HepG2 (cell line): ENCODE measurements at regions not wholly inside any gene's neighbourhood (a gene's known extent, or its start where the extent isn't known, plus 50 kb on each side); places are given as distances from the start of the nearest gene placed in this dataset.

Experiments
- AHR ChIP-seq: IDR thresholded peaks from 2 replicates; pipeline ENCODE4 v1.6.1; 2018; ENCODE audit warnings: missing genetic modification reagents, missing compliant biosample characterization
- BCL6 ChIP-seq: IDR thresholded peaks from 2 replicates; pipeline ENCODE4 v1.6.1; 2016; ENCODE audit warnings: missing genetic modification reagents, missing compliant biosample characterization
- FOXJ3 ChIP-seq: sonication (generic); formaldehyde crosslinking; IDR thresholded peaks from 2 replicates; pipeline ENCODE4 v1.4.0; 2020; ENCODE audit warnings: missing genetic modification reagents, mild to moderate bottlenecking, borderline replicate concordance
- HDAC6 ChIP-seq: fragments of 200-600 bp; sonication (generic); IDR thresholded peaks from 2 replicates; pipeline ENCODE4 v1.7.0; 2017; ENCODE audit warnings: mild to moderate bottlenecking, antibody characterized with exemption, low read length, low read depth
- KLF11 ChIP-seq: IDR thresholded peaks from 2 replicates; pipeline ENCODE4 v1.6.1; 2016; ENCODE audit warnings: missing compliant biosample characterization
- MAX ChIP-seq: IDR thresholded peaks from 2 replicates; pipeline ENCODE4 v1.6.1; 2012; ENCODE audit warnings: inconsistent platforms
- MYC ChIP-seq: sonication (generic); formaldehyde crosslinking; IDR thresholded peaks from 2 replicates; pipeline ENCODE4 v1.9.0; 2021; ENCODE audit warnings: missing genetic modification reagents, borderline replicate concordance
- NR2F1 ChIP-seq, 2 experiments: fragments of 450-650 bp in 1 of 2; formaldehyde crosslinking in 1 of 2; IDR thresholded peaks; 2 replicates each; pipeline versions ENCODE4 v1.5.0 to v1.6.1; 2016 to 2020; ENCODE audit warnings: mild to moderate bottlenecking in 1 of 2, missing compliant biosample characterization in 1 of 2, missing genetic modification reagents in 1 of 2, moderate library complexity in 1 of 2
- RAD21 ChIP-seq: fragments of 450-650 bp; formaldehyde crosslinking; IDR thresholded peaks from 2 replicates; pipeline ENCODE4 v1.5.0; 2020; ENCODE audit warnings: mild to moderate bottlenecking
- REPIN1 ChIP-seq: sonication (generic); formaldehyde crosslinking; IDR thresholded peaks from 2 replicates; pipeline ENCODE4 v1.8.0; 2022; ENCODE audit warnings: missing genetic modification reagents, low read depth, mild to moderate bottlenecking, borderline replicate concordance
- SRF ChIP-seq: IDR thresholded peaks from 2 replicates; pipeline ENCODE4 v1.6.1; 2011; ENCODE audit warnings: mild to moderate bottlenecking, low read depth, low read length, moderate library complexity
- ZBTB4 ChIP-seq: sonication (generic); formaldehyde crosslinking; IDR thresholded peaks from 2 replicates; pipeline ENCODE4 v1.4.0; 2020; ENCODE audit warnings: missing genetic modification reagents, mild to moderate bottlenecking, borderline replicate concordance
- ZNF607 ChIP-seq: sonication (generic); formaldehyde crosslinking; IDR thresholded peaks from 2 replicates; pipeline ENCODE4 v1.5.1; 2020; ENCODE audit warnings: missing genetic modification reagents, mild to moderate bottlenecking, borderline replicate concordance
- ZNF616 ChIP-seq: sonication (generic); formaldehyde crosslinking; IDR thresholded peaks from 2 replicates; pipeline ENCODE4 v1.5.0; 2020; ENCODE audit warnings: low read depth, mild to moderate bottlenecking, missing genetic modification reagents

- TF ChIP-seq REPIN1 (CRISPR knock-in tag) (no peak), MYC (CRISPR knock-in tag) (no peak), KLF11 (no peak), BCL6 (no peak), FOXJ3 (CRISPR knock-in tag) (no peak), ZBTB4 (CRISPR knock-in tag) (no peak), NR2F1 (CRISPR knock-in tag; IDR thresholded peaks at IDR 0.05) (no peak), HDAC6 (no peak), ZNF616 (CRISPR knock-in tag) (no peak), ZNF607 (CRISPR knock-in tag) (no peak), MAX (no peak), SRF (no peak), RAD21 (CRISPR knock-in tag) (no peak), AHR (CRISPR knock-in tag) (no peak)
Measured at GRCh38 chr2:198961547-198961946, 496.2 kb downstream of the SATB2 start.
